ENCODE measurements at regions not wholly inside any gene's neighbourhood (a gene's known extent, or its start where the extent isn't known, plus 50 kb on each side); places are given as distances from the start of the nearest gene placed in this dataset.

DNA sequence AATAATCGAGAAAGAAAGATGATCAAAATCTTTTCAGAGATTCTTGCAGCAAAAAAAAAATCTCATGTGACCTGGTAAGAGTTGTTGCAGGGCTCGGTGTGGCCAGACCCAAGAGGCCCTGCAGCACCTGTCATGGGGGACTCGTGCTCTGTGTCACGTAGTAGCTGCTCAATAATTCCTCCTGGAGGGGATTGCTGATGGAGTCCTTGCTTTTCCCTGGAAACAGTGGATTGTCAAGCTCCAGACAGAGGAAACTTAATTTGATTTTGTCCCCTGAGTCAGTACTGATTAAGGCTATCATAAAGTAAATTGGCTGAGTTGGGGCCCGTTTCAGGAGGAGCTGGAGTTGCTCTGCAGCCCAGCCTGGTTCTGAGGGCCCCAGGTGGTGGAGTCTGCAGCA, 125.2 kb downstream of the EDN3 start:
- TF ChIP-seq, protein P1, sequence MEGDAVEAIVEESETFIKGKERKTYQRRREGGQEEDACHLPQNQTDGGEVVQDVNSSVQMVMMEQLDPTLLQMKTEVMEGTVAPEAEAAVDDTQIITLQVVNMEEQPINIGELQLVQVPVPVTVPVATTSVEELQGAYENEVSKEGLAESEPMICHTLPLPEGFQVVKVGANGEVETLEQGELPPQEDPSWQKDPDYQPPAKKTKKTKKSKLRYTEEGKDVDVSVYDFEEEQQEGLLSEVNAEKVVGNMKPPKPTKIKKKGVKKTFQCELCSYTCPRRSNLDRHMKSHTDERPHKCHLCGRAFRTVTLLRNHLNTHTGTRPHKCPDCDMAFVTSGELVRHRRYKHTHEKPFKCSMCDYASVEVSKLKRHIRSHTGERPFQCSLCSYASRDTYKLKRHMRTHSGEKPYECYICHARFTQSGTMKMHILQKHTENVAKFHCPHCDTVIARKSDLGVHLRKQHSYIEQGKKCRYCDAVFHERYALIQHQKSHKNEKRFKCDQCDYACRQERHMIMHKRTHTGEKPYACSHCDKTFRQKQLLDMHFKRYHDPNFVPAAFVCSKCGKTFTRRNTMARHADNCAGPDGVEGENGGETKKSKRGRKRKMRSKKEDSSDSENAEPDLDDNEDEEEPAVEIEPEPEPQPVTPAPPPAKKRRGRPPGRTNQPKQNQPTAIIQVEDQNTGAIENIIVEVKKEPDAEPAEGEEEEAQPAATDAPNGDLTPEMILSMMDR (IDR thresholded peaks at IDR 0.05; ENCODE audit: low read depth, low read length), result no peak
- no peaks in the 10 kb centered on the region for H3K27me3 ChIP-seq (ENCODE audit: insufficient read depth, low read depth, severe bottlenecking)

DNA sequence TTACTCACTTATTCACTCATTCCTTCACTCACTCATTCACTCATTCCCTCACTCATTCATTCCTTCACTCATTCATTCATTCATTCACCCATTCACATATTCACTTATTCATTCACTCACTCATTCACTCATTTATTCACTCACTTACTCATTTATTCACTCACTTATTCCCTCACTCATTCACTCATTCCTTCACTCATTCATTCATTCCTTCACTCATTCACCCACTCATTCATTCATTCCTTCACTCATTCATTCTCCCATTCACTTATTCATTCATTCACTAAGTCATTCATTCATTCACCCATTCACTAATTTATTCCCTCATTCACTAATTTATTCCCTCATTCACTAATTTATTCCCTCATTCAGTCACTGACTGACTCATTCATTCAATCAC, 127.6 kb downstream of the EDN3 start:
- H3K27ac ChIP-seq, result no peak overlapping the region
- H3K36me3 ChIP-seq, result no peaks in the 10 kb centered on the region
- no peaks in the 10 kb centered on the region for H3K27me3 ChIP-seq (ENCODE audit: insufficient read depth, low read depth, severe bottlenecking)
- no peaks in the 10 kb centered on the region for H3K9me3 ChIP-seq (ENCODE audit: severe bottlenecking)
- no peak overlapping the region for H3K4me3 ChIP-seq (ENCODE audit: low read depth, low read length)
- TF ChIP-seq, protein P1 (IDR thresholded peaks at IDR 0.05; ENCODE audit: low read depth, low read length), result no peak
- DNase-seq, result no peak

More for the DNA sequence above, 125.2 kb downstream of the EDN3 start:
- Histone ChIP-seq H3K27ac (no peak overlapping the region), H3K9me3 (ENCODE audit: severe bottlenecking) (no peaks in the 10 kb centered on the region), H3K4me3 (ENCODE audit: low read depth, low read length) (no peak overlapping the region), H3K36me3 (no peaks in the 10 kb centered on the region)
- DNase-seq, result no peak

DNA sequence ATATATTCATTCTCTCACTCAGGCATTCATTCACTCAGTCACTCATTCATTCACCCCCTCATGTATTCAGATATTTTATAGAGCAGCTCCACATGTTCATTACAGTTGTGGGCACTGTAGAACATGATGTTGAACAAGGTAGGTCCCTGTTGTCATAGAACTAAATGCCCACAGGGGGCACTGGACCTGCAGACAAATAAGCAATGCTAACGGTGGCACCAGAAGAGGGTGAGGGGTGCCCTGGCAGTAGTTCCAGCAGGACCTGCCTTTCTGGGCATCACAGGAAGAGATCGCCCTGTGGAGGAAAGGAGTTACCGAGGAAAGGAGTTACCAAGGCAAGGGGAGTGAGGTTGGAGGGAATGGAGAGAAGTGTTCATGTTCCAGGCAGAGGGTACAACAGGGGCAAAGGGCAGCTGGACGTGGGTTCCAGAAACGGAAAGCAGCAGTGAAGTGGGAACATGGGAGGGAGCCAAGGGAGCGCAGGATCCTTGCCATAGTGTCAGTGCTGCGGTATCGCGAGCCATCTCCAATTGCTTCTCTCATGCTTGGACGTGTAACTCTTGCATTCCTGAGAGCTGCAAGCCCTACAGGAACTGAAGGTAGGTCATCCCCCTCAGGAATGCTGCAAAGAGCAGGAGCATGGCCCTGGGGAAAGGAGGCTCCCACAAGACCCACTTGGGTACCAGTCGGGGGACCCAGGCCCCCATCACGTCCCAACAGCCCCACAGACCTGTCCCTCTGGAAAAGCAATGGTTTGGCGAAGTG, 128.2 kb downstream of the EDN3 start:
- no peak for DNase-seq
- no peak overlapping the region for H3K4me3 ChIP-seq (ENCODE audit: low read depth, low read length)
- TF ChIP-seq, protein P1 (IDR thresholded peaks at IDR 0.05; ENCODE audit: low read depth, low read length), result 0 out of 2 replicates have a peak, but pooled peaks have one; percentile 16

DNA sequence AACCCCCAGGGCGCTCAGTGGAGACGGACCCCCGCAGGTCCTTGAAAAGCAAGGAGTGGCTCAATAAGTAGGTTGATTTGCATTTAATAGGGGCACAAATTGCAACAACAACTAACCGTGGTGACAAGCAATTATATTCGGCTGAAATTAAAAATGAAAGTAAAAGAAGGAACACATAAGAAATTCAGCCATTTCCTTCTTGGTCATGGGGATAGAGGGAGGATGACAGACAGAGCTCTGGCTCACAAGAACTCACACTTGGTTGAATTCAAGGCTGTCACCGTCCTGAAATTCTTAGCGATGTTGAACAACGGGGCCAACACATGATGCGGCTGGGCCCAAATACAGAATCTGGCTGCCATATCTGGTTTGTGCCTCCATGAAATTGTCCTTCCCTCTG, 129.0 kb downstream of the EDN3 start:
- TF ChIP-seq, protein P1 (IDR thresholded peaks at IDR 0.05; ENCODE audit: low read depth, low read length), result no peak
- H3K36me3 ChIP-seq, result no peaks in the 10 kb centered on the region
- no peaks in the 10 kb centered on the region for H3K27me3 ChIP-seq (ENCODE audit: insufficient read depth, low read depth, severe bottlenecking)
- H3K4me3 ChIP-seq (ENCODE audit: low read depth, low read length), result no peak overlapping the region
- peaks cover 5% of the 10 kb centered on the region for H3K9me3 ChIP-seq (ENCODE audit: severe bottlenecking)
- no peak overlapping the region for H3K27ac ChIP-seq
- DNase-seq, result no peak

More for the DNA sequence above, 128.2 kb downstream of the EDN3 start:
- H3K27ac ChIP-seq, result no peak overlapping the region
- H3K27me3 ChIP-seq (ENCODE audit: insufficient read depth, low read depth, severe bottlenecking), result no peaks in the 10 kb centered on the region
- H3K9me3 ChIP-seq (ENCODE audit: severe bottlenecking), result peaks cover 5% of the 10 kb centered on the region
- no peaks in the 10 kb centered on the region for H3K36me3 ChIP-seq

DNA sequence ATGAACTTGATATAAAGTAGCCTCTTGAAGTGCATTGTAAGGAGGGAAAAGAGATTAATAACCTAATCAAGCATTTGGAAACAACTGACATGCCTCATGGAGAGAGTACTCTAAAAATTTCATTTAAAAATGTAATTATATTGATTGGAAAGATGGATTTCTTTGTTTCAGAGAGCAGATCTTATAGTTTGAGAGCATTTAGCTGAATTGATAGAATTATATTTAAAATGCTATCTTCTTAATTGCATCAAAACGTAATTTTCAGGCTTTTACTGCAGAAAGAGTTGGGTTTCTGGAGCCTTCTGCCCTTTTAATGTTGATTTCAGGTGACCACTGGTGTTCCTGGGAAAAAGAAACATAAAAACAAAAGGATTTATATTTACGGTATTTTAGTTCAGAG, 130.6 kb downstream of the EDN3 start:
- no peaks in the 10 kb centered on the region for H3K36me3 ChIP-seq
- TF ChIP-seq, protein P1 (IDR thresholded peaks at IDR 0.05; ENCODE audit: low read depth, low read length), result no peak
- H3K4me3 ChIP-seq (ENCODE audit: low read depth, low read length), result no peak overlapping the region
- no peak for DNase-seq
- peaks cover 5% of the 10 kb centered on the region for H3K9me3 ChIP-seq (ENCODE audit: severe bottlenecking)
- no peaks in the 10 kb centered on the region for H3K27me3 ChIP-seq (ENCODE audit: insufficient read depth, low read depth, severe bottlenecking)
- no peak overlapping the region for H3K27ac ChIP-seq

DNA sequence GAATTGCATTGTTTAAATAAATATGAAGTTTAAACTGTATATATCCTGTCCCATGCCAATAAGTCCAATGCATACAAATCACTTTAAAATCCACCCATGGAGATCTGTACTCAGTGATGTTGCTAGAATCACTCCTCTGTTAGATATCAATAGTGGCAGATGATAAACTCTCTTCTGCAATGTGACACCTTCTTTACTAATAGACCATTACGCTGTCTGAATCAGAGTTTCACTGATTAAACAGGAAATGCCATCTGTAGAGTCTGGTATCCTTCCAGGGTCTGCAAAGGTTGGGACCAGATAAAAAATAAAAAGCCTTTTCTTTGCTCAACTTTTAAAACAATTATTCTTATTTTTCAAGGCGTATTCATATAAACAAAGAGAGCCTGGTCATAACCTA, 134.5 kb downstream of the EDN3 start:
- H3K36me3 ChIP-seq, result no peaks in the 10 kb centered on the region
- H3K27ac ChIP-seq, result peak overlapping the region; percentile 83
- no peak overlapping the region for H3K4me3 ChIP-seq (ENCODE audit: low read depth, low read length)
- no peak for DNase-seq
- TF ChIP-seq, protein P1 (IDR thresholded peaks at IDR 0.05; ENCODE audit: low read depth, low read length), result no peak
- no peaks in the 10 kb centered on the region for H3K27me3 ChIP-seq (ENCODE audit: insufficient read depth, low read depth, severe bottlenecking)
- H3K9me3 ChIP-seq (ENCODE audit: severe bottlenecking), result peaks cover 5% of the 10 kb centered on the region
